H9 (cell line): ENCODE measurements at regions not wholly inside any gene's neighbourhood (a gene's known extent, or its start where the extent isn't known, plus 50 kb on each side); places are given as distances from the start of the nearest gene placed in this dataset.

ENCODE experiments used
- DNase-seq: peaks from one replicate; pipeline ENCODE4 v3.0.0-alpha.2; 2017
- H2AFZ ChIP-seq: one replicate; pipeline ENCODE4 v1.6.1; 2013; ENCODE audit warnings: mild to moderate bottlenecking, low read length, control low read depth, moderate library complexity
- H2AK5ac ChIP-seq: 2 replicates; pipeline ENCODE4 v1.6.1; 2013; ENCODE audit warnings: low read length, control low read depth, mixed read lengths; ENCODE audit not compliant: insufficient read length
- H2BK120ac ChIP-seq: one replicate; pipeline ENCODE4 v1.6.1; 2013; ENCODE audit warnings: low read depth, mild to moderate bottlenecking, low read length, control low read depth, inconsistent platforms; ENCODE audit not compliant: poor library complexity, severe bottlenecking
- H2BK12ac ChIP-seq: 2 replicates; pipeline ENCODE4 v1.6.1; 2013; ENCODE audit warnings: low read length, control low read depth, mixed read lengths, low read depth; ENCODE audit not compliant: insufficient read length
- H2BK15ac ChIP-seq: 2 replicates; pipeline ENCODE4 v1.6.1; 2013; ENCODE audit warnings: low read depth, low read length, control low read depth
- H2BK20ac ChIP-seq: one replicate; pipeline ENCODE4 v1.6.1; 2013; ENCODE audit warnings: low read depth, mild to moderate bottlenecking, low read length, control low read depth, inconsistent platforms; ENCODE audit not compliant: poor library complexity, severe bottlenecking
- H2BK5ac ChIP-seq: 2 replicates; pipeline ENCODE4 v1.6.1; 2013; ENCODE audit warnings: low read length, control low read depth, mixed read lengths; ENCODE audit not compliant: insufficient read length
- H3K14ac ChIP-seq: 2 replicates; pipeline ENCODE4 v1.6.1; 2013; ENCODE audit warnings: low read length, control low read depth; ENCODE audit not compliant: insufficient read depth
- H3K18ac ChIP-seq: 2 replicates; pipeline ENCODE4 v1.6.1; 2013; ENCODE audit warnings: low read depth, mild to moderate bottlenecking, mixed read lengths, low read length, control low read depth; ENCODE audit not compliant: insufficient read length
- H3K23ac ChIP-seq: 2 replicates; pipeline ENCODE4 v1.6.1; 2013; ENCODE audit warnings: low read length, control low read depth, mixed read lengths, low read depth; ENCODE audit not compliant: insufficient read length
- H3K23me2 ChIP-seq: 2 replicates; pipeline ENCODE4 v1.6.1; 2013; ENCODE audit warnings: low read depth, mild to moderate bottlenecking, mixed read lengths, low read length, control low read depth; ENCODE audit not compliant: insufficient read length, poor library complexity, severe bottlenecking
- H3K27ac ChIP-seq: 2 replicates; pipeline ENCODE4 v1.5.1; 2013; ENCODE audit warnings: low read length, control low read depth, mixed read lengths, low read depth; ENCODE audit not compliant: insufficient read length
- H3K27me3 ChIP-seq: 2 replicates; pipeline ENCODE4 v1.6.1; 2013; ENCODE audit warnings: low read length, control low read depth, inconsistent platforms; ENCODE audit not compliant: insufficient read depth
- H3K4ac ChIP-seq: 2 replicates; pipeline ENCODE4 v1.6.1; 2013; ENCODE audit warnings: low read depth, mild to moderate bottlenecking, control low read depth, inconsistent platforms, low read length, moderate library complexity
- H3K4me1 ChIP-seq: 2 replicates; pipeline ENCODE4 v1.6.1; 2013; ENCODE audit warnings: low read length, control low read depth, inconsistent platforms; ENCODE audit not compliant: insufficient read depth
- H3K4me2 ChIP-seq: 2 replicates; pipeline ENCODE4 v1.6.1; 2013; ENCODE audit warnings: low read length, control low read depth, mixed read lengths; ENCODE audit not compliant: insufficient read length, insufficient read depth
- H3K56ac ChIP-seq: 2 replicates; pipeline ENCODE4 v1.6.1; 2013; ENCODE audit warnings: low read depth, mild to moderate bottlenecking, mixed read lengths, low read length, control low read depth; ENCODE audit not compliant: insufficient read length
- H3K79me1 ChIP-seq: 2 replicates; pipeline ENCODE4 v1.6.1; 2013; ENCODE audit warnings: low read depth, mild to moderate bottlenecking, moderate library complexity, low read length, control low read depth, inconsistent platforms; ENCODE audit not compliant: insufficient read depth, poor library complexity, severe bottlenecking
- H3K79me2 ChIP-seq: 2 replicates; pipeline ENCODE4 v1.6.1; 2013; ENCODE audit warnings: low read length, control low read depth, inconsistent platforms; ENCODE audit not compliant: insufficient read depth
- H3K9ac ChIP-seq: 2 replicates; pipeline ENCODE4 v1.6.1; 2013; ENCODE audit warnings: low read length, control low read depth, mixed read lengths; ENCODE audit not compliant: insufficient read length; ENCODE audit errors: extremely low read depth
- H3K9me3 ChIP-seq: one replicate; pipeline ENCODE4 v1.6.1; 2013; ENCODE audit warnings: low read depth, low read length, inconsistent platforms; ENCODE audit not compliant: control insufficient read depth
- H3T11ph ChIP-seq: one replicate; pipeline ENCODE4 v1.6.1; 2013; ENCODE audit warnings: mild to moderate bottlenecking, low read length, control low read depth, inconsistent platforms
- H4K20me1 ChIP-seq: one replicate; pipeline ENCODE4 v1.6.1; 2013; ENCODE audit not compliant: control insufficient read depth, insufficient read length, insufficient read depth
- H4K5ac ChIP-seq: 2 replicates; pipeline ENCODE4 v1.6.1; 2013; ENCODE audit warnings: low read depth, mild to moderate bottlenecking, mixed read lengths, low read length, control low read depth; ENCODE audit not compliant: insufficient read length
- H4K8ac ChIP-seq: replicated peaks from 2 replicates; pipeline ENCODE4 v1.6.1; 2013; ENCODE audit warnings: low read length, control low read depth, mixed read lengths, low read depth; ENCODE audit not compliant: insufficient read length
- H4K91ac ChIP-seq: 2 replicates; pipeline ENCODE4 v1.6.1; 2013; ENCODE audit warnings: low read depth, mild to moderate bottlenecking, moderate library complexity, mixed read lengths, low read length, control low read depth; ENCODE audit not compliant: insufficient read length
- H3K27ac Mint-ChIP-seq, 3 experiments: 2 replicates in 2 of 3; 3 replicates in 1 of 3; pipeline ENCODE4 v1.8.0; 2020 to 2021; ENCODE audit warnings: mixed read lengths in 3 of 3, mild to moderate bottlenecking in 1 of 3, moderate library complexity in 1 of 3
- H3K27me3 Mint-ChIP-seq: 2 replicates; pipeline ENCODE4 v1.8.0; 2021; ENCODE audit warnings: low read depth, mild to moderate bottlenecking, moderate library complexity, mixed read lengths
- H3K36me3 Mint-ChIP-seq, 3 experiments: 2 replicates in 2 of 3; 3 replicates in 1 of 3; pipeline ENCODE4 v1.8.0; 2020 to 2021; ENCODE audit warnings: low read depth in 3 of 3, mixed read lengths in 3 of 3; ENCODE audit not compliant: insufficient read depth in 1 of 3
- H3K4me1 Mint-ChIP-seq, 2 experiments: 2 replicates each; pipeline ENCODE4 v1.8.0; 2020; ENCODE audit warnings: mixed read lengths in 2 of 2
- H3K4me3 Mint-ChIP-seq, 2 experiments: 2 replicates in 1 of 2; 3 replicates in 1 of 2; pipeline ENCODE4 v1.8.0; 2020 to 2021; ENCODE audit warnings: mild to moderate bottlenecking in 2 of 2, mixed read lengths in 2 of 2, moderate library complexity in 1 of 2
- H3K9me3 Mint-ChIP-seq, 2 experiments: 2 replicates in 1 of 2; 3 replicates in 1 of 2; pipeline ENCODE4 v1.8.0; 2020; ENCODE audit warnings: mild to moderate bottlenecking in 2 of 2, mixed read lengths in 2 of 2, moderate library complexity in 1 of 2
- CTCF ChIP-seq: fragments of 200-600 bp; sonication (generic); conservative IDR thresholded peaks from 3 replicates; pipeline ENCODE4 v1.8.0; 2021; ENCODE audit warnings: antibody characterized with exemption, mild to moderate bottlenecking
- WGBS: extraction: QIAGEN DNeasy Blood & Tissue Kit; methylation state at CpG from one replicate; pipeline ENCODE4 v1.1.7; 2013; ENCODE audit warnings: missing lambda C conversion rate, low lambda C conversion rate, mixed read lengths; ENCODE audit not compliant: insufficient read length; ENCODE audit errors: extremely low coverage; 5-methylcytosine and 5-hydroxymethylcytosine counted together

- H3K18ac ChIP-seq: no peak overlapping the region
- H3K4me3 Mint-ChIP-seq: no peak overlapping the region
- no peak overlapping the region for H3K4ac ChIP-seq
- no peak overlapping the region for H2BK5ac ChIP-seq
- H3T11ph ChIP-seq: no peak overlapping the region
- no peak overlapping the region for H3K23ac ChIP-seq
- no peaks in the 10 kb centered on the region for H4K20me1 ChIP-seq
- H4K5ac ChIP-seq: no peak overlapping the region
- no peak overlapping the region for H2AFZ ChIP-seq
- H4K8ac ChIP-seq: no peak overlapping the region
- H3K9me3 Mint-ChIP-seq: no peaks in the 10 kb centered on the region
- H2BK120ac ChIP-seq: no peak overlapping the region
- H3K14ac ChIP-seq: no peak overlapping the region
- H4K91ac ChIP-seq: no peak overlapping the region
- H3K4me1 Mint-ChIP-seq: peaks cover under 1% of the 10 kb centered on the region in 2 experiments; a peak in 2 of 4 replicates
- no peak overlapping the region for H3K4me2 ChIP-seq
- H3K56ac ChIP-seq: no peak overlapping the region
- H2BK12ac ChIP-seq: no peak overlapping the region
- no peaks in the 10 kb centered on the region for H3K27me3 ChIP-seq
- no peak overlapping the region for H2BK20ac ChIP-seq
- no peak for DNase-seq
- H3K79me2 ChIP-seq: no peaks in the 10 kb centered on the region
- H3K36me3 Mint-ChIP-seq: no peaks in the 10 kb centered on the region
- no peaks in the 10 kb centered on the region for H3K27me3 Mint-ChIP-seq
- TF ChIP-seq CTCF: no peak
- no peaks in the 10 kb centered on the region for H3K23me2 ChIP-seq
- no peaks in the 10 kb centered on the region for H3K79me1 ChIP-seq
- H3K9ac ChIP-seq: no peak overlapping the region
- H2BK15ac ChIP-seq: no peak overlapping the region
- no CpG with 5 or more reads among the region's 3 CpGs for WGBS
- H3K27ac ChIP-seq: no peak overlapping the region
- no peak overlapping the region for H2AK5ac ChIP-seq
- H3K4me1 ChIP-seq: no peaks in the 10 kb centered on the region; the same call in 1 of the 2 replicates
- no peaks in the 10 kb centered on the region for H3K9me3 ChIP-seq
- no peak overlapping the region for H3K27ac Mint-ChIP-seq
Observed at GRCh38 chr2:163490281-163490680, 245.5 kb downstream of the FIGN start.
